Right lobe of liver (tissue), 4 donors: ENCODE measurements at regions not wholly inside any gene's neighbourhood (a gene's known extent, or its start where the extent isn't known, plus 50 kb on each side); places are given as distances from the start of the nearest gene placed in this dataset.

Experiments used
- CTCF ChIP-seq, 4 donors: fragments of 200-600 bp in 3 of 4; fragments of 450-650 bp in 1 of 4; IDR thresholded peaks; one replicate each; pipeline versions ENCODE4 v1.5.1 to v1.8.0; 2016 to 2022; ENCODE audit warnings: antibody characterized with exemption in 4 of 4, mild to moderate bottlenecking in 2 of 4
- POLR2A ChIP-seq: fragments of 450-650 bp; IDR thresholded peaks from one replicate; pipeline ENCODE4 v1.6.1; 2017; ENCODE audit warnings: antibody characterized with exemption, mild to moderate bottlenecking
- donor health status: DM: no; HTN: no; CAD: no.
- donor health status: DM: no; HTN: no; CAD: no.
- donor health status: DM: no; HTN: yes; CAD: no.

- TF ChIP-seq CTCF (IDR thresholded peaks at IDR 0.05) (peak in 1 of 4 donors; percentile 24), POLR2A (peak; percentile 26)
Observed at GRCh38 chr15:53437985-53438841, 321.2 kb downstream of the WDR72 start.
